NCI-H128 (cell line): ENCODE measurements at regions not wholly inside any gene's neighbourhood (a gene's known extent, or its start where the extent isn't known, plus 50 kb on each side); places are given as distances from the start of the nearest gene placed in this dataset.

Experiments used
- DNase-seq: peaks from one replicate; lab custom pipeline; 2025; ENCODE audit not compliant: unreplicated experiment; lab: John Stamatoyannopoulos, UW

DNA sequence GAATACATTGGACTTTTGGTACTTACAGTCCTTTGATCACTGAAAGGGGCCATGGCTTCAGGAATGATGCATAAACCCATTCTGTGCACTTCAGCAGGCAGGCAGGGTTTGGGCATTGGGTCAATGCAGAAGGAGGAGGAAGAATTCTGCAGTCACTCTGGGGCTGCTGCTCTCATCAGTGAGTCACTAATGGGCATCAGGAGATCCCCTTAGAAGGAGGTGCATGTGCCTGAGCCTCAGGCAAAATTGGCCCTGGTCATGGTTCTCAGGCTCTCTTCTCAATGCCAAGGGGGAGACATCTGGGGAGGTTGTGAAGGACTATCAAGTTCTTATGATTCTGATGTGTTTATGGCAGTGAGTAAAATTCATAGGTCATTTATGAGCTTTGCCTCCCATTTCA lies 52.0 kb upstream of the TNP1 start:
- no peak for DNase-seq

DNA sequence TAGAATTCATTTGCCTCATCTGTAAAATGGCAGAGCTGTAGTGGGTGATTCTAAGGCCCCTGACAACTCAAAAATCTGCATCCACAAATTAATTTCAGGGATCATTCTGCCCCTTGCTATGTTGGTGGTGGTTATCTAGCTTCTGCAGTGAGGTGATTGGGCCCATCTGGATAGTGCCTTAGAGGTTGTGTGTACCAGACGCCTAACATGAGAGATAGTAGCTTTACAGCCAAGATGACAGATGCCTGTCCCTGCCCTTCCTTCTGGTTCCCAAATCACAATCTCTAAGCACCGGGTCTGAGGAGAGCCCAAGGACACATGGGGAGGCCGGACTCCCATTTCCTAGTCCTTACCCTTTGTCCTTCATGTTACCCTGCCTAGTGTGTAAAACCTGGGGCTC lies 51.1 kb upstream of the TNP1 start:
- no peak for DNase-seq

DNA sequence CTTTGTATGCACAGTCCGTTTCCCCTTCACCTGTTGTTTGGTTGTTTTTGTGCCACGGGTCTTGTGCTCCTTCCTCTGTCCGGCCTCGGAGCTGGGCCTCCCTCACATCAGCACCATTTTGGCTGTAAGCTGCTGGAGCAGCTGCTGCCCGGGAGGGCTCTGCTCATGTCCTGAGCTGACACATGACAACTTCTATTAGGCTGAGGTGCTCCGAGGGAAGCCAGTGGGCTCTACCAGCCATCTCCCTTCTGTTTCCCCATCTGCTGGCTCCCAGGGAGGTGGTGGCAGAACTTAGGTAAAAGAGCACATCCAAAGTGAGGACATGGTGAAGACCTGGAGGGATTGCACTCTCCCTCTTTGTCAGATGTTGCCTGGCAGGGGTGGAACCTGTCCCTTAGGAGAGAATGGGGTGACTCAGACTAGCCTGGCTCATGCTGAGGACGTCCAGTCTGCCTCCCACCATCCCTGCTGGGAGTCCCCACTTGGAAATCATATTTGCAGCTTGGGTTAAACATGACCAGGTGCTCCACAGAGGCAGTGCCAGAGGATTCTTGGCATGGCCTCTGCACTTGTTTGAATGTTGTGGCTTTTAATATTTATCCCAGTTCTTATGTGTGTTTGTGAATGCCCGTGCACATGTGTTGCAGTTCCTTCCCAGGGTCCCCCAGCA lies 49.8 kb upstream of the TNP1 start:
- DNase-seq = no peak
